Epidermal melanocyte (primary cell): ENCODE measurements at regions not wholly inside any gene's neighbourhood (a gene's known extent, or its start where the extent isn't known, plus 50 kb on each side); places are given as distances from the start of the nearest gene placed in this dataset.
A peak's percentile ranks its signal among the peaks of the same experiment; 100 is the strongest.

Experiments
- DNase-seq: peaks from one replicate; pipeline ENCODE4 v3.0.0; 2011; ENCODE audit warnings: low spot score; ENCODE audit not compliant: insufficient read length

DNA sequence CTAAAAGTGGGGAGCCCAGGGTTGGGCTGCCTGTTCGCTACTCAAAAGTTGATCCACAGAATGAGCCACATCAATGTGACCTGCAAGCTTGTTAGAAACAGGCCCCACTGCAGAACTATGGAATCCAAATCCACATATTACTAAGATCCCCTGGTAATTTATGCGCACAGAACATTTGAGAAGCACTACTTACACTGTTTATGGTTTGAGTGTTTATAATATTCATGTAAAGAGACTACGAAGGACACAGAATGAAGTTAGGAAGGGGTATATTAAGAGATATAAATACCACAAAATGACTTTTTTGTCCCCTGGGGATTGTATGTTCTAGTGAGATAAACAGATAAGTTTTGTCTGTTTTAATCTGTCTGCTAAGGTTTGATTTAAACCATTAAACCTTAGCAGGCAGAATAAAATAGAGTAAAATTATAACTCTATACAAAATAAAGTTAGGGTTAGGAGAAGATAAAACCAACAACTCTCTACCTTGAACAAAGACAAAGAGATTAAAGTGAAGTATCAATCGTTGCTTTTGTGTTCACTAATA is 666.9 kb upstream of the SOX9 start:
- DNase-seq: no peak

DNA sequence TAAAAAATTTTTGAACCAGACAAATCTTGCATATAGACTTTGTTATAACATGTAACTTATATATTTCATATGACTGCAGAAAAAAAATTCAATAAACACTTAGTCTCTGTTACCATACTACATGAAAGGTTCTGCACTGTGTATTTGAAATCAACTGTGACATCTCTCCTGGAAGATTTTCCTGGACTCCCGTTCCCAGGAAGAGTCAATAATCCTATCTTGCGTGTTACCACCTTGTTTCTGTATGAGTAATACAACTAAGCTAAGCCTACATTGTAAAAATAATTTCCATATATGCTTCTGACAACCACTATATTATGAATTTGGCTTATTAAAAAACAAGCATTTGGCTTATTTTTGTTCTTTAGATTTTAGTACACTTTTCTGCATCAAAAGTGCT is 665.6 kb upstream of the SOX9 start:
- no peak for DNase-seq

DNA sequence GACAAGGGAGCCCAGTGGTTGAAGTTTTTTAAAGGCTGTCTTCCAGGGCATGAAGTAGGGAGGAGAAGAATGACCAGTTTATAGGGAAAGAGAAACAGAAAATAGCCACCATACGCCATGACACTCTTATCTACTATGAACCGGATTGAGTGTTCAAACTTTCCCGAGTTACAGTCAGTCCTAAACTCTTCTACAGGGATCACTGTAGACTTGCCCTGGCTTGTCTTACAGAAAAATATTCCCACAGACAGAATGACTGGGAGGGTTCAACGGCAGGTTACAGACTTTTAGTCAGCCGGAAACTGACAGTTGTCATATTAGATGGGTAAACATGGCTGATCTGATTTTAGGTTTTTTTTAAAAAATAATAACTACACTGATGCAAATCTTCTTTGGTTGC is 662.5 kb upstream of the SOX9 start:
- DNase-seq: no peak

DNA sequence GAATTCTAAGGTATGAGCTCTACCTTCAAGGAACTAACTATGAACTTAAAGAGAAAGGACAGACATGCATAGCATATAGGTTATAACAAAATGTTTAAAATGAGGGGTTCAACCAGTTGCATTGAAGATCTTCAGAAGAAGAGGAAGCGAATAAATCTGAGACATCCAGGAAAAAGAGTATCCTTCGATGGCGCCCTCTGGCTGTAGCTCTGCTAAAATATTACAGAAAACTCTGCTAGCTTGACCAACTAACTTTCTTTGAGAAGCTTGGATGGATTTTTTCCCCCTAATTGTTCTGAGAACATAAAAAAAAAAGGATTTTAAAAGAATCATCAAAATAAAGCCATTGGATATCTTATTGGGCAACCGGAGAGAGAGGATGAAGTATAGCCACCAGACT is 659.9 kb upstream of the SOX9 start:
- no peak for DNase-seq

DNA sequence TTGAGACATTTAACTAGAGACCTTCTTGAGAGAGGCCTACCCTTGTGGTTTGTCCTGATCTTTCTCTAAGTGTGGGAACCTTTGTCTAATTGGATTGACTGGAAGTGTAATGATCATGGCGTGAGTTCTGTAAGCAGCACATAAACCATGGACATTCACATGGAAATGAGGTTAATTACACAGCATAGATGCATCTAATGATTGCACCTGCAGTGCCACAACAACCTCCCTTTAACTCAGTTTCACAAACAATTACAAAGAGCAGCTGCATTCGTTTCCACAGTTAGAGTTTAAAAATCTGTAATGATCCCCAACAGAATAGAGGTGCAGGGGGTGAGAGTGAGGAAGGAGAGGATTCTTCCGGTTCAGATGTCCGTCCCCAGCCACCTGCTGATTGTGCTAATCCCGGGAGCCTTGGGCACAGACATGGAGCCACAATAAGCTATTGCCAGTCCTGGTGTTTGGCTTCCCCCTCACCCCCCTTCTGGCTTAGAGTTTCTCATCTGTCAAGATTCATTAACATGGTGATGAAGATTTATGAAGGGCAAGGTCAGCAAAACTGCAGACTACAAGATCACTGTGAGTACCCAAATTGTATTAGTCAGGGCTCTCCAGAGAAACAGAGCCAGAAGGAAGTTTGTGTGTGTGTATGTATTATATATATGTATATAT is 659.2 kb upstream of the SOX9 start:
- DNase-seq: no peak

DNA sequence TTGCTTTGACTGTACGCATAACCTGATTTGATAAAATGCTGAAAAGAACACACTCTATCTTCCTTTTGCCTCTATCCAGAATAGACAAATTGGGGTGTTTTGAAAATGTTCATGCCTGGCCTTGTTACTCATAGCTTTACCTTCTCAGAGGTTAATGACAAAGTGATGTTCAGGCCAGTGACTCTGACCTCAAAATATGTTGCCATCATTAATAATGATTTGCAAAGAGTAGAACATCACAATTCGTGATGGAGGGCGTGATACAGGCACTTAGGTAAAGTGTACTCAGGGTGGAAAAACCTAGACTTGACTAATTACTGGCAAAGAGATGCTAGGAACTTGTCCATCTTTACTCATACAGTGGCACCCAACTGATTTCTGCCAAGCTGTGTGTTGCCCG is 656.6 kb upstream of the SOX9 start:
- DNase-seq: no peak

DNA sequence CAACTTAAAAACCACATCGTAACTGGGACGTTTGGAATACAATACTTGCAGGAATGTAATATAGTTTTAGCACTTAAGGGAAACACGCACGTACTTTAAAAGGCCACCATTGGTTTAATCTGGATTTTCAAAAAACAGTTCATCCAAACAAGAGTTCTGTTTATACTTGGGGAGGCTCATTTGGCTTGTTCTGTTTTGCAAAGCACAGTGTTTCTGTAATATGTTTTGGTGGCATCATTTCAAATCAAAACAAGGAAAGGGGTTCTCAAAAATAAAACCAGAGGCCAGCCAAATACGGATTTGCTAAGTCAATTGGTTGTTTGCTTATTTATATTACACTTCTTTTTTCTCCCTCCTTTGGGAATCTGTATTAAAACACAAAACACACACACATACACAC is 656.1 kb upstream of the SOX9 start:
- no peak for DNase-seq

DNA sequence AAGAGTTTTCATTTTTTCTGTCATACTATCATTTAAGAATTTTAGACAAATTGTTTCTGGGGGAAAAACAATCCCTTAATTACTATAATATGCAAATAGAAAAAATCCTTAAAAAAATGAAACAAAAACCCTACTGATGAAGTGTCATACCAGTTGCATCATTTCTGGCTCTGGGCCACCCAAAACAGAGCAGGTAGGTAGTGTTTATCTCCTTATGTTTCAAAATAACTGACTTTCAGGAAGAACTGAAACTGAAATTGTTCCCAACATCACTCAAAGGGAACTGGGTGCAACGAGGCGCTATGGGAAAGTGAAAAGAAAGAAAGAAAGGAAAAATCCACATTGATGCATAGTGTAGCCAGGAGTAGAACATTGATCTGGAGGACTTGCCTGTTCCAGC is 653.1 kb upstream of the SOX9 start:
- no peak for DNase-seq

DNA sequence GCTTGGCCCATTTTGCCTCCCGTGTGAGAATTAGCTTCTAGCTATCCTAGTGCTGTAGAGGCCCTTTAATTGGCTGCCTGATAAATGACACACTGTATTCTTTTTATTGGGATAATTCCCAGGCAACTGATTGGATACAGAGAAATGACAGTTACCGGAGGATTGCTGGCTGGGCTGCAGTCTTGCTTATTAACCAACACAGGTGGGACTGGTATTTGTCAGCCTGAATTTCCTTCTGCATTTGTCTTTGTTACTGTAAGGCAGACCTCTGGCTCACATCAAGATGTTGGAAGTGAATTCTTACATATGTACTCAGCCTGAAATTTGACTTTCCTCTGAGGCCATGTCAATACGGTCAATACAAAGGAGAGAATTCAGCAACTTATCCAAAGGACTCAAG is 650.8 kb upstream of the SOX9 start:
- no peak for DNase-seq

DNA sequence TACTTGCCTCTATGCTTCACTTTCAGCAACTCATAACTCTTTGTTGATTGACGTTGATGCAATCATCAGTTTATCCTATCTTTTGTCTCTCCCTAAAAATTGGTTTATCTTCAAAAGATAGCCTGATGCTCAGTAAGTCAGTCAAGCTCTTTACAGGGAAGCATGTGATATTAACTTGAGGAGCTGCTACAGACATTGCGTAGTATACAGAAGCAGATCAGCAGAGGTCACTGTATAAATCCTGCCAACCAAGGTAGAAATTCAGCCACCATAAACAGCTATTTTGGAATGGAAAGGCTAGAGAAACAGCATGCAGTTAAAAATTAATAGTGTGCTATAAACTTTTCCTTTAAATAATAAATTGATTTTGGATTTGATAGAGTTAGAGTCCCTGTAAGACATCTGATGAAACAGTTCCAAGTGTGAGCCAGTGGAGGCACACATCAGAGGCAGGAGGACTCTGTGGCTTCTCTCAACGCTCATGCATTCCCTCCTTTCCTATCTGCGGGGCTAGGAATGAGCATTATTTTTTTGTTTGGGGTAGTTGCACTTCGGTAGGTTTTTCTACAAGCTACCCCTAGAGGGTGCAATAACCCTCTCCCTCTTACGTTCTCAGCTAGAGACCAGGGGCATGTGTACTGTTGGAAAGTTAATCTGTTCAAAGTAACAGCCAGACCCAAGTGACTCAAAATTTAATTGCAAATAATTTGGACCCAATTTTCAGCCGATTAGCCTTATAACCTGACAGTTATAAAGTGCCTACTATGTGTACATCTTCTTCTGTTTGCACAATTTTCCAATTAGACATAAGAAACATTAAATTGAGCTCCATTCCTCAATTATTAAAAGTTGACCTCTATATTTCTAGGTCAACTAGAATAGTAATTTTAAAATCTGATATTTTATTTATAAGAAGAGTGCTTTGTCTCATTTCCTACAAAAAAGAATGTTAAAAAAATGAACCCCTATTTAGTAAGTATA is 647.7 kb upstream of the SOX9 start:
- DNase-seq: peak; percentile 53

DNA sequence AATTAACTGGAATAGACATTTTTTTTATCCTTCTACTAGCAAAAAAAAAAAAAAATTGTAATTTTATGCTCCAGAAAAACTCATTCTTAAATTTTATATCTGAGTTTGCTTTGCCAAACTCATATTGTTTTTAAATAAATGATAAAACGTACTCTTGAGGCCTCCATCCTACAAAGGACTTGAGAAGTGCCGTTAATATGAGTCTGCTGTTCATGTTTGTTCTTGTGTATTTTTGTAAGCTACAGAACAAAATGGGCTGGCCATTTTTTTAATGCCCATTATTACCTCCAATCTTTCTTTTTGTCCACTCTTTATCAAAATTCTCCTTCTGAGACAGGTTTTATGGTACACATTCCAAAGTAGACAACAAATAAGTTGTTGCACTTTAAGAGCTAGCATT is 643.5 kb upstream of the SOX9 start:
- no peak for DNase-seq

DNA sequence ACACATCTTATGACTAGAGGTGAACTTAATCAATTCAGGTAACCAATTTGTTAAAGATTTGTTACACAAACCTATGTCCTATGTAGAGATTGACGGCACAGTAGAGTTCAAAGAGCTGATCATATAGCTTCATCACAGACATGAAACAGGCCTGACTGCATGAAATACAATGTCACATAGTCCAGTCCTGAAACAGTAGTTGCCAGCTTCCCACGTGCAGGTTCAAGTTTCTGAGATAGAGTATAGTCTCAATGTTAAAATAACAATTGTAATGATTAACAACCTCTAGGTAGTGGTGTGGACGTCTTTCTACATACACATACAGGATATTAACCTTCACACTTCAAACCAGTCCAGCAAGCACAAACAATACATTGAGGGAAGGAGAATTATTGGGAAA is 640.7 kb upstream of the SOX9 start:
- DNase-seq: no peak

DNA sequence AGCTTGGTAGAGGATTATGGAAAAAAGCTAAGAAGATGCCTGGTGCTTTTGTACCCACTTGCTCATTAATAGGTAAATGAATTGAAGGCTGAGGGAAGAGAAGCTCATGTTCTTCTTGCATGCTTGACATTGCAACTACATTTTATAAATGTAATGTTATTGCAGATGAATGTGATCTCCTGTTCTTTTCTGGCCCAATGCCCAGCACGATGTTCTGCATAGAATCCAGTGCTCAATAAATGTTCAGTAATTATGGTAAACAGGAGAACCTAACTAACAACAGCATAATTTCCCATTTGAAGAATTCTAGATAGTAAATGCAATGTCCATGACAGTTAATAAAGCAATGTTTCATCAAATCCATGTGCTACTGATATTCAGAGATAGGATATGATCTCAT is 638.2 kb upstream of the SOX9 start:
- no peak for DNase-seq

DNA sequence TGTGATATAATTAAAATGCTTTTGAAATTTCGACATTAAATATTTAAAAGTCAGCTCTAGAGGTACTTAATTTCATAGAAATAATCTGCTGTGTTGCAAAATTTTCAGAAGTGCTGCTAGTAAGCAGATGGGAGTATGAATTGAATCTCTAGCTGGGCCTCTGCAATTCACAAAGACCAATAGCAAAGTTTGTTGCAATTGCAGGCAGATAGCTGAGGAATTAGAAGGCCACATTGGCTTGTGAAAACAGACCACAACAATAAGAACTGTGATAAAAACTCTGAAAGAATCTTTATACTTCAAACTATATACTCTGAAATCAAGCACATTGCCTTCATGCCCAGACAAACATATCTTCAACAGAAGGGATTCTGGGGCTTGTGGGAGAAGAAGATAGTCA is 636.3 kb upstream of the SOX9 start:
- DNase-seq: no peak

DNA sequence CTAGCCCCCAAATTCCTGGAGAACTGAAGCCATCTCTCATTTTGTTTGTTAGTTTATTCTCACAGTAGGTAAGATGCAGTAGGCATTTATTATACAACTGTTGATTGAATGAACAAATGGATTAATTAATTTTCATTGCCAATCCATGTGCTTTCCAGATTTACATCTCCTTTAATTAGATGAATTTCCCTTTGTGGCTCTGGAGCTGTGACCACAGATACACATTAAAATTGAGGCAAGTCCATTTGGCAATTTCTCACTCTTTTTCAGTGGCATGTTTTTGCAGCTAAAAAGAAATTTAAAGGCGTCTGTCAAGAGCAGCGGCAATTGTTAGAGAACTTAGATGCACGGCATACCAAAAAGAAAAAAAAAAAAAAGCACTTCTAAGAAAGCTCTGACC is 635.4 kb upstream of the SOX9 start:
- DNase-seq: no peak

DNA sequence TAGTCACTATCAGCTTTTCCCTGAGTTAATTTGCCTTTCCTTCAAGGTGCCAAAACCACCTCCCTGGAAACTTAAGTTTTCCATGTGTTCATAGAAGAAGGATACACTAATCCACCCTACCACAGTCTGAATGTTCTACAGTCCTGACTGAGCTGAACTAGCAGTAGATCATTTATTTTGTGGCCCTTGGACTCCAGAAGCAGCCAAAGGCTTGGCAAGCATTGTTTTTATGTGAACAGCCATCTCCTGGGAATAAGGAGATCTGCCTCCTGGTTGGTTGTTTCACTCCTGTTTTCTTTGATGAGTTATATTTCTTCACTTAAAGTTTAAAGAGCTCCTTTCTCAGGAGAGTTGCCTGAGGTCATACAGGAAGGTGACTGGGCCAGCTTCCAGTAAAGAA is 634.6 kb upstream of the SOX9 start:
- no peak for DNase-seq

DNA sequence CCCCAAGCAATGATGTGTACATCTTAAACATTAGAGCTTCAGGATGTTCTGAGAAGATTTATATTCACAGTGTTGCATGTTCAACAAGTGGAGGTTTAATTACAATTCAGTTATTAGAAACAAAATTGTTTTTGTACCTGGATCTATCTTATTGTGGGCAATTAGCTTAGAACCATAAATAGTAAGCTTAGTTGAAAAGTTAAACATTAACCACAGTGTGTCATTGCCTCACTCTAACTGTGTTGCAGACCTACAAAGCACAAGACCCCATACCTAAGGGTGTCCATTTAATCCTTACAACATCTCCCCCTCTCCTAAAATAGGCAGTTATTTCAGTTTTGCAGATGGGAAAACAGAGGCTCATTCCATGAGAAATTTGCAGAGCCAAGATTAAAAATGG is 632.0 kb upstream of the SOX9 start:
- no peak for DNase-seq

DNA sequence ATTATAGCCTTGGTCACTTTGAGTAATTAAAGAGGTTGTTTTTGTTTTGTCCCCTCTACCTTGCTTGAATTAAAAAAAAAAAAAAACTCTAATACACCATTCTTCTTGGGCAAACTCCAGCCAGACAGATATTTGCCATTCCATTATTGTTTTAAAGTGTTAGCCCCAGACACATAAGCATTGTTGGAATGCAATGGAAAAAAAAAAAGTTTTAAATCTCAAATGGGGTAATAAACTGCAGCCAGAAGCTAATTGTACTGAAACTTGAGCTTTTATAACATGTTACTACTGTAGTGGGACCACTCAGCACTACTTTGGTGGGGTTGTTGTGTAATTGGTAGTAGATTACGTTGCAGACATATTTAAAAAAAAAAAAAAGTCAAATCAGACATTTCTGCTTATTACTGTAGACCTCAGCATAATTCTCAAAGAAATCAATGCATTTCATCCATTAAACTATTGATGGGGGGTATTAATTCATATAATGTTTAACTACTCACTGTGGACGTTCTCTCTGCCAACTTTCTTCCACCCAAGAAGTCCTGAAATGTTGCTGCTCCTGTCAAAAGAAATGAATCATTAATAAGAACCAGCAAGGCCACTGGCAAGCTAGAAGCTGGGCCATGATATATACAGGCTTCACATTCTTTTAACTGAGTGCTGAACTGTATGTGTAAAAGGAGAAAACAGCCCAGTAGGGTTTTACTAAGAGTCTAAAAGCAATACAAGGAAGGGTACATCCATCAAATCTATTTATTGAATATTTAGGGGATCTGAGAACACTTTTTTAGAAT is 626.6 kb upstream of the SOX9 start:
- no peak for DNase-seq

DNA sequence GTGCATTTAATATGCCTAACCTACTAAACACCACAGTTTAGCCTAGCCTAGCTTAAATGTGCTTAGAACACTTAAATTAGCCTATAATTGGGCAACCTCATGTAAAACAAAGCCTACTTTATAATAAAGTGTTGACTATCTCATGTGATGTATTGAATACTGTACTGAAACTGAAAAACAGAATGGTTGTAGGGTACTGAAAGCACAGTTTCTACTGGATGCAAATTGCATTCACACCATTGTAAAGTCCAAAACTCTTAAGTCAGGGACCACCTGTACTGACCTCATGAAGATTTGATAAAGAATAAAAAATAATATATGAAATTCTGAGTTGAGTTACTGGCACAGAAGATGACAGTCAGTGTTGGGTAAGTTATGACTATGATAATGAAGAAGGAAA is 625.4 kb upstream of the SOX9 start:
- no peak for DNase-seq

DNA sequence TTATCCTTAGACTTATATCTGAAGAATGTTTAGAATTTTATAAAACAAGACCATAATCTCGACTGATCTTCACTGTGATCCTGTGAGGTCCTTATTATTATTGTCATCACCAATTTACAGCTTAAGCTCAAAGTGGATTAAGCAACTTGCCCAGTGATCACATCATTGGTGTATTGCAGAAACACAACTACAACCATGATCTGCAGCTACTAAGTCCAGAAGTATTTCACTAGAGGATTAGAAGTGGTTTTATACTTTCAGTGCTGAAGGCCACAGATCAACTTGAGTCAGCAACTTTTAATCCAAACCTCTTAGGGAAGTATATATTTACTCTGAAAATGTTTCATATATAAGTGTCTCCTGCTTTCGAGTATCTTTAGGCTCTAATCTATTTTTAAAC is 624.3 kb upstream of the SOX9 start:
- no peak for DNase-seq

DNA sequence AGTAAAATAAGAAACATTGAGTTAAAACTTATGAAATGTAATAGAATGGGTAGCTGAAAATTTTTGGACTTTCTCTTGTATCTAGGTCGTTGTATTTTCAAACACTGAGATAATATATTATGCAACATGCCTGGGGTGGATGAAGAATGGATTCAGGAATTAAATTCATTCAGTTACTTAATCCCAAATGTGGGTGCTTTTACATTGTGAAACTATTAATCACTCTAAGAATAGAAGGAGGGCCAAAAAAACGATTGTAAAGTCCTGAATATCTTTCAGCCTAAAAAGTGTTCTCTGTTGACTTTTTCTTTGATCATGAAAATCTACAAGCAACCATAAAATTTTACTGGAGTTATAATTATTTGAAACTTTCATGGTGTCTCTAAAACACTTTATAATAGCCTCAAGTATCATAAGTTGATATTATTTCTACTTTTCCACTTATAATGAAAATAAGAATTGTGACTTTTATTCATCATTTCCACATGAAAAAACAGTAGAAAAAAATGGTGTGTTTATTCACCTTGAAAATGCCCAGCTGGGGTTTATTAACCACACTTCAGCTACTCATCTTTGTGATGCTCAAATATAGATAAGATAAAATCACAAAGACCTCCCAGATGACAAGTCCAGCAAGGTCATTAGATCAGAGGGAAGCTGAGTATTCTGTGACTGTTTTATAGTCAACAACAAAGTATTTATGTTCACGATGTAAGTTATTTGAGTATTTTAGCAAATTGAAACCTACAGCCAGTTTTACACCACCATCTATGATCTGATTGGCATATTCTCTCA is 619.9 kb upstream of the SOX9 start:
- DNase-seq: no peak
